HEK293 (cell line): ENCODE measurements at regions not wholly inside any gene's neighbourhood (a gene's known extent, or its start where the extent isn't known, plus 50 kb on each side); places are given as distances from the start of the nearest gene placed in this dataset.

Experiments used
- ELK4 ChIP-seq: IDR thresholded peaks from 2 replicates; pipeline ENCODE4 v1.6.1; 2011; ENCODE audit warnings: mild to moderate bottlenecking, low read depth, low read length, borderline replicate concordance
- KLF1 ChIP-seq: fragments of 450-650 bp; formaldehyde crosslinking; IDR thresholded peaks from 2 replicates; pipeline ENCODE4 v1.5.1; 2016; ENCODE audit warnings: missing biosample characterization, missing genetic modification characterization
- KLF10 ChIP-seq: fragments of 450-650 bp; IDR thresholded peaks from 2 replicates; pipeline ENCODE4 v1.5.1; 2018; ENCODE audit warnings: missing biosample characterization, mild to moderate bottlenecking, missing genetic modification characterization
- SP2 ChIP-seq: fragments of 450-650 bp; formaldehyde crosslinking; IDR thresholded peaks from 2 replicates; pipeline ENCODE4 v1.5.1; 2016; ENCODE audit warnings: missing biosample characterization, missing genetic modification characterization
- SP3 ChIP-seq: fragments of 450-650 bp; formaldehyde crosslinking; IDR thresholded peaks from 2 replicates; pipeline ENCODE4 v1.5.1; 2016; ENCODE audit warnings: missing biosample characterization, missing genetic modification characterization
- ZNF26 ChIP-seq: fragments of 450-650 bp; formaldehyde crosslinking; IDR thresholded peaks from 2 replicates; pipeline ENCODE4 v1.5.1; 2016; ENCODE audit warnings: missing biosample characterization, missing genetic modification characterization
- ZNF521 ChIP-seq: fragments of 450-650 bp; formaldehyde crosslinking; IDR thresholded peaks from 2 replicates; pipeline ENCODE4 v1.5.1; 2017; ENCODE audit warnings: missing biosample characterization, mild to moderate bottlenecking, missing genetic modification characterization
- ZNF530 ChIP-seq: fragments of 450-650 bp; formaldehyde crosslinking; IDR thresholded peaks from 2 replicates; pipeline ENCODE4 v1.5.1; 2016; ENCODE audit warnings: low read depth, missing biosample characterization, missing genetic modification characterization
- ZNF571 ChIP-seq: fragments of 450-650 bp; formaldehyde crosslinking; IDR thresholded peaks from 2 replicates; pipeline ENCODE4 v1.5.0; 2017; ENCODE audit warnings: missing biosample characterization, missing genetic modification characterization
- TF ChIP-seq, protein P1 (sequence below): fragments of 450-650 bp; formaldehyde crosslinking; IDR thresholded peaks from 2 replicates; pipeline ENCODE4 v1.5.1; 2016; ENCODE audit warnings: missing biosample characterization, missing genetic modification characterization

GRCh38 chr1:105838071-105838470 is 1218.4 kb upstream of the PRMT6 start:
- no peak for TF ChIP-seq ZNF521 (tag by site-specific recombination)
- no peak for TF ChIP-seq SP3 (tag by site-specific recombination)
- TF ChIP-seq, protein P1, sequence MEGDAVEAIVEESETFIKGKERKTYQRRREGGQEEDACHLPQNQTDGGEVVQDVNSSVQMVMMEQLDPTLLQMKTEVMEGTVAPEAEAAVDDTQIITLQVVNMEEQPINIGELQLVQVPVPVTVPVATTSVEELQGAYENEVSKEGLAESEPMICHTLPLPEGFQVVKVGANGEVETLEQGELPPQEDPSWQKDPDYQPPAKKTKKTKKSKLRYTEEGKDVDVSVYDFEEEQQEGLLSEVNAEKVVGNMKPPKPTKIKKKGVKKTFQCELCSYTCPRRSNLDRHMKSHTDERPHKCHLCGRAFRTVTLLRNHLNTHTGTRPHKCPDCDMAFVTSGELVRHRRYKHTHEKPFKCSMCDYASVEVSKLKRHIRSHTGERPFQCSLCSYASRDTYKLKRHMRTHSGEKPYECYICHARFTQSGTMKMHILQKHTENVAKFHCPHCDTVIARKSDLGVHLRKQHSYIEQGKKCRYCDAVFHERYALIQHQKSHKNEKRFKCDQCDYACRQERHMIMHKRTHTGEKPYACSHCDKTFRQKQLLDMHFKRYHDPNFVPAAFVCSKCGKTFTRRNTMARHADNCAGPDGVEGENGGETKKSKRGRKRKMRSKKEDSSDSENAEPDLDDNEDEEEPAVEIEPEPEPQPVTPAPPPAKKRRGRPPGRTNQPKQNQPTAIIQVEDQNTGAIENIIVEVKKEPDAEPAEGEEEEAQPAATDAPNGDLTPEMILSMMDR (tag by site-specific recombination), result no peak
- no peak for TF ChIP-seq ZNF571
- TF ChIP-seq ZNF26 (tag by site-specific recombination), result no peak
- TF ChIP-seq KLF1 (tag by site-specific recombination), result no peak
- no peak for TF ChIP-seq ELK4
- TF ChIP-seq SP2 (tag by site-specific recombination), result no peak
- no peak for TF ChIP-seq ZNF530 (tag by site-specific recombination)
- no peak for TF ChIP-seq KLF10 (tag by site-specific recombination)
